ENCODE measurements at regions not wholly inside any gene's neighbourhood (a gene's known extent, or its start where the extent isn't known, plus 50 kb on each side); places are given as distances from the start of the nearest gene placed in this dataset.

DNA sequence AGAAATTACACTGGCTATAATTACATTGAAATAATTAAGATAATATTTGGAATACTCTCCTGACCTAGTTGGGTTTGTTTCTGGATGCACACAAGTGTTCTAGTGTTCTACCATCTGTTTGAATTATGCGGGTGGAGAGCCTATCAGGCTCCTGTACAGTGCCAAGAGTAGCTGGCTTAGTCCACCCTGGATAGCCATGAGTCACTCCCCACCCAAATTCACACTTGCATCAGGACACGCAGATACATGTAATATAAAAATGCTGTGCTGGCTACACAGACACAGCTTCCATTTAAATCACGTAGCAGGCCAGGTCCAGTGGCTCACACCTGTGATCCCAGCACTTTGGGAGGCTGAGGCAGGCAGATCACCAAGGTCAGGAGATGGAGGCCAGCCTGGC lies 686.2 kb upstream of the SLC35B3 start:
- Mint-ChIP-seq H3K27ac (peak overlapping the region in 1 of 3 experiments; percentile 80; a peak in 1 of 7 replicates), H3K36me3 (ENCODE audit: insufficient read depth in 1 of 3, low read depth in 3 of 3) (no peaks in the 10 kb centered on the region), H3K9me3 (no peaks in the 10 kb centered on the region), H3K4me3 (no peak overlapping the region), H3K4me1 (no peaks in the 10 kb centered on the region), H3K27me3 (ENCODE audit: low read depth) (no peaks in the 10 kb centered on the region)
- no peaks in the 10 kb centered on the region for H3K9me3 ChIP-seq (ENCODE audit: control insufficient read depth, low read depth, low read length)
- no peaks in the 10 kb centered on the region for H3K27me3 ChIP-seq (ENCODE audit: insufficient read depth, low read length)
- no peak overlapping the region for H2BK120ac ChIP-seq (ENCODE audit: low read depth, low read length, poor library complexity, severe bottlenecking)
- WGBS (ENCODE audit: extremely low coverage, insufficient read length, low lambda C conversion rate) = no CpG with 5 or more reads among the region's 3 CpGs
- DNase-seq = no peak
- H3K27ac ChIP-seq (ENCODE audit: insufficient read length, low read depth, low read length) = no peak overlapping the region
- no peak overlapping the region for H2BK5ac ChIP-seq (ENCODE audit: insufficient read length, low read length)
- H2BK15ac ChIP-seq (ENCODE audit: low read depth, low read length) = no peak overlapping the region
- no peaks in the 10 kb centered on the region for H4K20me1 ChIP-seq (ENCODE audit: control insufficient read depth, insufficient read depth, insufficient read length)
- no peak overlapping the region for H3K23ac ChIP-seq (ENCODE audit: insufficient read length, low read depth, low read length)
- no peak overlapping the region for H4K8ac ChIP-seq (replicated peaks; ENCODE audit: insufficient read length, low read depth, low read length)
- H3K4me2 ChIP-seq (ENCODE audit: insufficient read depth, insufficient read length, low read length) = no peak overlapping the region
- H3K23me2 ChIP-seq (ENCODE audit: insufficient read length, low read depth, low read length, poor library complexity, severe bottlenecking) = no peaks in the 10 kb centered on the region
- no peak overlapping the region for H2AFZ ChIP-seq (ENCODE audit: low read length)
- no peak overlapping the region for H3K56ac ChIP-seq (ENCODE audit: insufficient read length, low read depth, low read length)
- H3K4me1 ChIP-seq (ENCODE audit: insufficient read depth, low read length) = no peaks in the 10 kb centered on the region
- H3K79me1 ChIP-seq (ENCODE audit: insufficient read depth, low read depth, low read length, poor library complexity, severe bottlenecking) = no peaks in the 10 kb centered on the region
- H4K91ac ChIP-seq (ENCODE audit: insufficient read length, low read depth, low read length) = no peak overlapping the region
- H3K79me2 ChIP-seq (ENCODE audit: insufficient read depth, low read length) = no peaks in the 10 kb centered on the region
- TF ChIP-seq, protein P1, sequence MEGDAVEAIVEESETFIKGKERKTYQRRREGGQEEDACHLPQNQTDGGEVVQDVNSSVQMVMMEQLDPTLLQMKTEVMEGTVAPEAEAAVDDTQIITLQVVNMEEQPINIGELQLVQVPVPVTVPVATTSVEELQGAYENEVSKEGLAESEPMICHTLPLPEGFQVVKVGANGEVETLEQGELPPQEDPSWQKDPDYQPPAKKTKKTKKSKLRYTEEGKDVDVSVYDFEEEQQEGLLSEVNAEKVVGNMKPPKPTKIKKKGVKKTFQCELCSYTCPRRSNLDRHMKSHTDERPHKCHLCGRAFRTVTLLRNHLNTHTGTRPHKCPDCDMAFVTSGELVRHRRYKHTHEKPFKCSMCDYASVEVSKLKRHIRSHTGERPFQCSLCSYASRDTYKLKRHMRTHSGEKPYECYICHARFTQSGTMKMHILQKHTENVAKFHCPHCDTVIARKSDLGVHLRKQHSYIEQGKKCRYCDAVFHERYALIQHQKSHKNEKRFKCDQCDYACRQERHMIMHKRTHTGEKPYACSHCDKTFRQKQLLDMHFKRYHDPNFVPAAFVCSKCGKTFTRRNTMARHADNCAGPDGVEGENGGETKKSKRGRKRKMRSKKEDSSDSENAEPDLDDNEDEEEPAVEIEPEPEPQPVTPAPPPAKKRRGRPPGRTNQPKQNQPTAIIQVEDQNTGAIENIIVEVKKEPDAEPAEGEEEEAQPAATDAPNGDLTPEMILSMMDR (conservative IDR thresholded peaks at IDR 0.05) = no peak
- no peak overlapping the region for H2AK5ac ChIP-seq (ENCODE audit: insufficient read length, low read length)
- no peak overlapping the region for H3T11ph ChIP-seq (ENCODE audit: low read length)
- no peak overlapping the region for H4K5ac ChIP-seq (ENCODE audit: insufficient read length, low read depth, low read length)
- H3K18ac ChIP-seq (ENCODE audit: insufficient read length, low read depth, low read length) = no peak overlapping the region
- H2BK20ac ChIP-seq (ENCODE audit: low read depth, low read length, poor library complexity, severe bottlenecking) = no peak overlapping the region
- no peak overlapping the region for H3K4ac ChIP-seq (ENCODE audit: low read depth, low read length)
- H3K9ac ChIP-seq (ENCODE audit: extremely low read depth, insufficient read length, low read length) = no peak overlapping the region
- H2BK12ac ChIP-seq (ENCODE audit: insufficient read length, low read depth, low read length) = no peak overlapping the region
- H3K14ac ChIP-seq (ENCODE audit: insufficient read depth, low read length) = no peak overlapping the region

All from H9 (cell line).